GM21515 (cell line): ENCODE measurements at regions not wholly inside any gene's neighbourhood (a gene's known extent, or its start where the extent isn't known, plus 50 kb on each side); places are given as distances from the start of the nearest gene placed in this dataset.
A peak's percentile ranks its signal among the peaks of the same experiment; 100 is the strongest.
"Not testable (repeated sequence)": the region's sequence is repeated elsewhere in the genome, so short reads cannot be mapped to it uniquely, and the experiment has no call there.

Experiments
- ATAC-seq: cut with Tn5 transposase; IDR thresholded peaks from one replicate; pipeline ENCODE4 v1.9.1; 2021; ENCODE audit not compliant: unreplicated experiment

- no peak for ATAC-seq
Observed at GRCh38 chr1:184889166-184889565, 85.1 kb downstream of the NIBAN1 start.

- no peak for ATAC-seq
Observed at GRCh38 chr1:184888505-184888904, 85.8 kb downstream of the NIBAN1 start.

GRCh38 chr1:184882957-184883815 lies 91.1 kb downstream of the NIBAN1 start:
- ATAC-seq, result no peak

- no peak for ATAC-seq
Observed at GRCh38 chr1:184881941-184882913, 92.1 kb downstream of the NIBAN1 start.

- ATAC-seq, result no peak
Observed at GRCh38 chr1:184879876-184880557, 94.3 kb downstream of the NIBAN1 start.

- ATAC-seq, result no peak
Observed at GRCh38 chr1:184878602-184879001, 95.7 kb downstream of the NIBAN1 start.

- ATAC-seq, result no peak
Observed at GRCh38 chr1:184878002-184878401, 96.3 kb downstream of the NIBAN1 start.

- ATAC-seq, result not testable (repeated sequence)
Observed at GRCh38 chr1:184876015-184876414, 98.3 kb downstream of the NIBAN1 start.

GRCh38 chr1:184875218-184875617 lies 99.1 kb downstream of the NIBAN1 start:
- no peak for ATAC-seq

GRCh38 chr1:184870319-184870718 lies 104.0 kb downstream of the NIBAN1 start:
- no peak for ATAC-seq

- no peak for ATAC-seq
Observed at GRCh38 chr1:184867866-184868689, 106.2 kb downstream of the NIBAN1 start.

GRCh38 chr1:184866991-184867788 lies 107.1 kb downstream of the NIBAN1 start:
- ATAC-seq, result peak; percentile 96

GRCh38 chr1:184866586-184866985 lies 107.7 kb downstream of the NIBAN1 start:
- peak; percentile 24 for ATAC-seq

- ATAC-seq, result no peak
Observed at GRCh38 chr1:184865831-184866230, 108.5 kb downstream of the NIBAN1 start.

- no peak for ATAC-seq
Observed at GRCh38 chr1:184861755-184862336, 107.2 kb upstream of the EDEM3 start.

GRCh38 chr1:184860985-184861754 lies 106.5 kb upstream of the EDEM3 start:
- peak; percentile 76 for ATAC-seq

GRCh38 chr1:184860535-184860934 lies 105.9 kb upstream of the EDEM3 start:
- no peak for ATAC-seq

- peak; percentile 49 for ATAC-seq
Observed at GRCh38 chr1:184859381-184860105, 104.9 kb upstream of the EDEM3 start.
